IMR-90 (cell line): ENCODE measurements at regions not wholly inside any gene's neighbourhood (a gene's known extent, or its start where the extent isn't known, plus 50 kb on each side); places are given as distances from the start of the nearest gene placed in this dataset.

Source experiments
- ATAC-seq: fragments of 200-7000 bp; cut with Tn5 transposase; 2 replicates; pipeline ENCODE4 v1.9.1; 2020; ENCODE audit warnings: low read depth, mild to moderate bottlenecking, moderate library complexity
- BruUV-seq: library from RNA; stranded (reverse); fragments of 400-500 nt; replicated peaks from 2 replicates; lab custom pipeline; 2021; lab: Mats Ljungman, UMichigan
- CTCF ChIA-PET: fragments of 300-600 bp; formaldehyde crosslinking; extraction: SDS; loops from one replicate; lab custom pipeline; 2021; ENCODE audit warnings: antibody characterized with exemption; lab: Yijun Ruan, JAX
- POLR2A ChIA-PET: fragments of 300-600 bp; sonication (Branson Sonifier 250); formaldehyde crosslinking; loops from one replicate; lab custom pipeline; 2022; ENCODE audit warnings: antibody characterized with exemption; ENCODE audit not compliant: unreplicated experiment; lab: Charles Lee
- DNase-seq: peaks from one replicate; pipeline ENCODE4 v3.0.0; 2013
- H2AFZ ChIP-seq: replicated peaks from 2 replicates; pipeline ENCODE3; 2013; ENCODE audit warnings: low read length, mild to moderate bottlenecking; ENCODE audit not compliant: poor library complexity
- H2AK5ac ChIP-seq: 2 replicates; pipeline ENCODE4 v1.6.1; 2013; ENCODE audit warnings: low read depth, low read length, inconsistent platforms
- H2AK9ac ChIP-seq: replicated peaks from 2 replicates; pipeline ENCODE3; 2013; ENCODE audit warnings: mild to moderate bottlenecking, low read depth, low read length, moderate library complexity; ENCODE audit not compliant: poor library complexity
- H2BK120ac ChIP-seq: 2 replicates; pipeline ENCODE4 v1.6.1; 2013; ENCODE audit warnings: low read depth, low read length, inconsistent platforms
- H2BK15ac ChIP-seq: 3 replicates; pipeline ENCODE4 v1.6.1; 2013; ENCODE audit warnings: low read depth, low read length, inconsistent platforms
- H2BK20ac ChIP-seq: 2 replicates; pipeline ENCODE4 v1.6.1; 2013; ENCODE audit warnings: low read depth, mild to moderate bottlenecking, inconsistent platforms, low read length, moderate library complexity
- H2BK5ac ChIP-seq: 2 replicates; pipeline ENCODE4 v1.6.1; 2013; ENCODE audit warnings: mild to moderate bottlenecking, low read depth, low read length, inconsistent platforms; ENCODE audit not compliant: poor library complexity, severe bottlenecking
- H3K14ac ChIP-seq: replicated peaks from 2 replicates; pipeline ENCODE4 v1.6.1; 2013; ENCODE audit warnings: low read depth, low read length, inconsistent platforms
- H3K18ac ChIP-seq: 2 replicates; pipeline ENCODE4 v1.6.1; 2013; ENCODE audit warnings: low read depth, low read length, control low read depth
- H3K23ac ChIP-seq: 2 replicates; pipeline ENCODE4 v1.6.1; 2013; ENCODE audit warnings: low read depth, low read length, inconsistent platforms
- H3K27ac ChIP-seq: 2 replicates; pipeline ENCODE4 v1.5.1; 2013; ENCODE audit warnings: mild to moderate bottlenecking, control low read depth, low read length; ENCODE audit not compliant: insufficient read depth
- H3K27me3 ChIP-seq: 2 replicates; pipeline ENCODE4 v1.6.1; 2013; ENCODE audit warnings: low read length; ENCODE audit not compliant: control insufficient read depth, insufficient read depth
- H3K36me3 ChIP-seq: 2 replicates; pipeline ENCODE4 v1.6.1; 2013; ENCODE audit warnings: low read length, mixed read lengths; ENCODE audit not compliant: control insufficient read depth, insufficient read depth
- H3K4ac ChIP-seq: 2 replicates; pipeline ENCODE4 v1.6.1; 2013; ENCODE audit warnings: low read depth, low read length, inconsistent platforms
- H3K4me1 ChIP-seq: 2 replicates; pipeline ENCODE4 v1.6.1; 2013; ENCODE audit warnings: low read length, mixed read lengths; ENCODE audit not compliant: control insufficient read depth, insufficient read depth
- H3K4me2 ChIP-seq: 2 replicates; pipeline ENCODE4 v1.6.1; 2013; ENCODE audit warnings: low read depth, mild to moderate bottlenecking, control low read depth, low read length, moderate library complexity
- H3K4me3 ChIP-seq: 2 replicates; pipeline ENCODE4 v1.5.1; 2013; ENCODE audit warnings: low read depth, mild to moderate bottlenecking, control low read depth, low read length, moderate library complexity; ENCODE audit not compliant: insufficient read depth
- H3K56ac ChIP-seq: 2 replicates; pipeline ENCODE4 v1.6.1; 2013; ENCODE audit warnings: low read length, inconsistent platforms; ENCODE audit not compliant: insufficient read depth; ENCODE audit errors: extremely low read depth
- H3K79me1 ChIP-seq, 2 experiments: 2 replicates each; pipeline ENCODE4 v1.6.1; 2013; ENCODE audit warnings: low read length in 2 of 2, inconsistent platforms in 1 of 2, low read depth in 1 of 2
- H3K9ac ChIP-seq: 2 replicates; pipeline ENCODE4 v1.6.1; 2013; ENCODE audit warnings: low read depth, low read length, control low read depth
- H3K9me1 ChIP-seq: 2 replicates; pipeline ENCODE4 v1.6.1; 2013; ENCODE audit warnings: low read length, inconsistent platforms; ENCODE audit not compliant: insufficient read depth
- H3K9me3 ChIP-seq: 2 replicates; pipeline ENCODE4 v1.6.1; 2013; ENCODE audit warnings: low read length; ENCODE audit not compliant: control insufficient read depth, insufficient read depth
- H4K20me1 ChIP-seq: 2 replicates; pipeline ENCODE4 v1.6.1; 2013; ENCODE audit warnings: low read length, inconsistent platforms; ENCODE audit not compliant: insufficient read depth
- H4K5ac ChIP-seq: 2 replicates; pipeline ENCODE4 v1.6.1; 2013; ENCODE audit warnings: mild to moderate bottlenecking, low read depth, low read length, control low read depth
- H4K8ac ChIP-seq, 2 experiments: 2 replicates each; pipeline ENCODE4 v1.6.1; 2013; ENCODE audit warnings: low read depth in 2 of 2, low read length in 2 of 2, control low read depth in 1 of 2, inconsistent platforms in 1 of 2
- H4K91ac ChIP-seq: 2 replicates; pipeline ENCODE4 v1.6.1; 2013; ENCODE audit warnings: low read depth, low read length, inconsistent platforms; ENCODE audit not compliant: insufficient read depth
- BHLHE40 ChIP-seq: fragments of 150-350 bp; IDR thresholded peaks from 2 replicates; pipeline ENCODE4 v1.6.1; 2016; ENCODE audit warnings: mild to moderate bottlenecking, low read depth, low read length
- CEBPB ChIP-seq: IDR thresholded peaks from 2 replicates; pipeline ENCODE4 v1.6.1; 2012; ENCODE audit warnings: low read depth, low read length, improper control_type of control experiment
- CHD1 ChIP-seq: IDR thresholded peaks from 2 replicates; pipeline ENCODE4 v1.6.1; 2012; ENCODE audit warnings: low read depth, low read length, improper control_type of control experiment
- ELK1 ChIP-seq: fragments of 150-350 bp; IDR thresholded peaks from 2 replicates; pipeline ENCODE4 v1.6.1; 2016; ENCODE audit warnings: low read depth, mild to moderate bottlenecking, low read length, moderate library complexity, borderline replicate concordance
- FOS ChIP-seq: fragments of 150-350 bp; IDR thresholded peaks from 2 replicates; pipeline ENCODE4 v1.6.1; 2016; ENCODE audit warnings: low read depth, low read length
- MAFK ChIP-seq: IDR thresholded peaks from 2 replicates; pipeline ENCODE4 v1.6.1; 2012; ENCODE audit warnings: low read depth, low read length, improper control_type of control experiment
- MAZ ChIP-seq: IDR thresholded peaks from 2 replicates; pipeline ENCODE4 v1.6.1; 2012; ENCODE audit warnings: low read depth, mild to moderate bottlenecking, low read length, improper control_type of control experiment, moderate library complexity, borderline replicate concordance
- MXI1 ChIP-seq: IDR thresholded peaks from 2 replicates; pipeline ENCODE4 v1.6.1; 2012; ENCODE audit warnings: low read depth, mild to moderate bottlenecking, low read length, moderate library complexity, borderline replicate concordance
- NFE2L2 ChIP-seq: fragments of 150-350 bp; IDR thresholded peaks from 2 replicates; pipeline ENCODE4 v1.6.1; 2016; ENCODE audit warnings: low read depth, mild to moderate bottlenecking, low read length
- POLR2A ChIP-seq: IDR thresholded peaks from 2 replicates; pipeline ENCODE4 v1.6.1; 2012; ENCODE audit warnings: mild to moderate bottlenecking, low read depth, low read length
- RAD21 ChIP-seq: IDR thresholded peaks from 2 replicates; pipeline ENCODE4 v1.6.1; 2012; ENCODE audit warnings: low read length, improper control_type of control experiment
- RCOR1 ChIP-seq: IDR thresholded peaks from 2 replicates; pipeline ENCODE4 v1.6.1; 2012; ENCODE audit warnings: mild to moderate bottlenecking, low read length, improper control_type of control experiment; ENCODE audit not compliant: insufficient replicate concordance
- RFX5 ChIP-seq: IDR thresholded peaks from 2 replicates; pipeline ENCODE4 v1.8.0; 2012; ENCODE audit warnings: low read depth, mild to moderate bottlenecking, low read length, moderate library complexity
- SMC3 ChIP-seq: fragments of 150-350 bp; IDR thresholded peaks from 2 replicates; pipeline ENCODE4 v1.6.1; 2016; ENCODE audit warnings: low read depth, mild to moderate bottlenecking, antibody characterized with exemption, low read length, moderate library complexity
- WGBS, 2 experiments: methylation state at CpG; one replicate each; pipeline versions ENCODE4 v1.1.5 to v1.1.7; 2013; ENCODE audit warnings: missing lambda C conversion rate in 2 of 2; ENCODE audit not compliant: insufficient read length in 1 of 2; ENCODE audit errors: extremely low coverage in 2 of 2; 5-methylcytosine and 5-hydroxymethylcytosine counted together
- dilution Hi-C: fragments of 300-500 bp; cut with HindIII; formaldehyde crosslinking; loops from one replicate; pipeline ENCODE4 v1.14.3; 2018; ENCODE audit warnings: low sequenced_read_pairs; ENCODE audit not compliant: unreplicated experiment
- in situ Hi-C: fragments of 300-500 bp; cut with MboI; formaldehyde crosslinking; loops from 3 replicates; pipeline ENCODE4 v1.14.3; 2019; ENCODE audit warnings: low sequenced_read_pairs, inconsistent platforms, mixed read lengths
- intact Hi-C: fragments of 100-400 bp; cut with micrococcal nuclease; formaldehyde crosslinking; loops from 2 replicates; pipeline ENCODE4 v1.10.0; 2022
- TF ChIP-seq, protein P1 (sequence below): conservative IDR thresholded peaks from 2 replicates; pipeline ENCODE4 v1.5.1; 2012; ENCODE audit warnings: mild to moderate bottlenecking, low read depth, low read length, improper control_type of control experiment
- TF ChIP-seq, protein P2 (sequence below): fragments of 150-350 bp; IDR thresholded peaks from 2 replicates; pipeline ENCODE4 v1.6.1; 2017; ENCODE audit warnings: mild to moderate bottlenecking, antibody characterized with exemption, low read length, low read depth

DNA sequence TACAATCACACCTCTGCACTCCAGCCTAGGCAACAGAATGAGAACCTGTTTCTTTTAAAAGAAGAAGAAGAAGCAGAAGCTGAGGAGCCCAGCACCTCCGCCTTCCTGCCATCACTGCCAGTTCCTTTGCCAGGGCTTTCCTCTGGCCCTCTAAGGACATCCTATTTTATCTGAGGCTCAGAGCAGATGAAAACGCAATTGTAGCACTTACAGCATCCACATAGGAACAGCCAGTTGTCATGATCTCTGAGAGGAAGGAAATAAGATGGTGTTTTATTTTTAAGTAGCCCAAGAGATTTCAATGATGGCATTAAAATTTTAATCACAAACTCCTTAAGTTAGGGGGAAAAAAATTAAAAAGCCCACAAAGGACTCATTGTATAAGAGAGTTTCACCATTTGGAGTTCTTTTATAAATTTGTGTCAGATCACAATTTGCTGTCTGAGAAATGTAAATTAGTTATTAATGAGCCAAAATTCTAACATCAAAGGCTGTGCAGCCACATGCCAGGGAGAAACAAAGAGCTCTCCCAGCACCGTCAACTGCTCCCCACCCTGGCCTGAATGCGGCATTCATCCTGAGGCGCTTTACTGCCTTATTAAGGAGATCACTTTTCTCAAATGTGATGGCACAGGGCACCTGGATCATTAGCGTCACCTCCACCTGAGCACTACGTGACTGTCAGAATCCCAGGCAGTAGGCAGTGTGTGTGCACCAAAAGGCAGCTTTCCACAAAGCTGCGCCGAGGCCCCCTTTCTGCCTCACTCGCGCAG, 393.0 kb downstream of the FOXO1 start:
- H4K20me1 ChIP-seq: no peaks in the 10 kb centered on the region
- no peaks in the 10 kb centered on the region for H3K9me1 ChIP-seq
- no peak overlapping the region for H2AFZ ChIP-seq
- no peak overlapping the region for H4K5ac ChIP-seq
- ChIA-PET POLR2A (no interaction called here), CTCF (no interaction called here)
- no peaks in the 10 kb centered on the region for H3K79me1 ChIP-seq
- no peaks in the 10 kb centered on the region for H3K4me1 ChIP-seq
- no peaks in the 10 kb centered on the region for H3K36me3 ChIP-seq
- in situ Hi-C loops (no loop called here), dilution Hi-C loops (no loop called here), intact Hi-C loops (no loop called here)
- no peak overlapping the region for H2AK5ac ChIP-seq
- no peaks in the 10 kb centered on the region for H3K9me3 ChIP-seq
- H3K27ac ChIP-seq: no peak overlapping the region
- TF ChIP-seq RAD21 (no peak), RFX5 (no peak), SMC3 (no peak), CHD1 (no peak), ELK1 (no peak), NFE2L2 (no peak), BHLHE40 (no peak), MXI1 (no peak), CEBPB (no peak), POLR2A (no peak), MAFK (no peak), RCOR1 (no peak), FOS (no peak), MAZ (no peak)
- TF ChIP-seq, protein P1, sequence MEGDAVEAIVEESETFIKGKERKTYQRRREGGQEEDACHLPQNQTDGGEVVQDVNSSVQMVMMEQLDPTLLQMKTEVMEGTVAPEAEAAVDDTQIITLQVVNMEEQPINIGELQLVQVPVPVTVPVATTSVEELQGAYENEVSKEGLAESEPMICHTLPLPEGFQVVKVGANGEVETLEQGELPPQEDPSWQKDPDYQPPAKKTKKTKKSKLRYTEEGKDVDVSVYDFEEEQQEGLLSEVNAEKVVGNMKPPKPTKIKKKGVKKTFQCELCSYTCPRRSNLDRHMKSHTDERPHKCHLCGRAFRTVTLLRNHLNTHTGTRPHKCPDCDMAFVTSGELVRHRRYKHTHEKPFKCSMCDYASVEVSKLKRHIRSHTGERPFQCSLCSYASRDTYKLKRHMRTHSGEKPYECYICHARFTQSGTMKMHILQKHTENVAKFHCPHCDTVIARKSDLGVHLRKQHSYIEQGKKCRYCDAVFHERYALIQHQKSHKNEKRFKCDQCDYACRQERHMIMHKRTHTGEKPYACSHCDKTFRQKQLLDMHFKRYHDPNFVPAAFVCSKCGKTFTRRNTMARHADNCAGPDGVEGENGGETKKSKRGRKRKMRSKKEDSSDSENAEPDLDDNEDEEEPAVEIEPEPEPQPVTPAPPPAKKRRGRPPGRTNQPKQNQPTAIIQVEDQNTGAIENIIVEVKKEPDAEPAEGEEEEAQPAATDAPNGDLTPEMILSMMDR: no peak
- TF ChIP-seq, protein P2, sequence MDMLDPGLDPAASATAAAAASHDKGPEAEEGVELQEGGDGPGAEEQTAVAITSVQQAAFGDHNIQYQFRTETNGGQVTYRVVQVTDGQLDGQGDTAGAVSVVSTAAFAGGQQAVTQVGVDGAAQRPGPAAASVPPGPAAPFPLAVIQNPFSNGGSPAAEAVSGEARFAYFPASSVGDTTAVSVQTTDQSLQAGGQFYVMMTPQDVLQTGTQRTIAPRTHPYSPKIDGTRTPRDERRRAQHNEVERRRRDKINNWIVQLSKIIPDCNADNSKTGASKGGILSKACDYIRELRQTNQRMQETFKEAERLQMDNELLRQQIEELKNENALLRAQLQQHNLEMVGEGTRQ: no peak
- H3K18ac ChIP-seq: no peak overlapping the region
- no peak overlapping the region for H2BK20ac ChIP-seq
- H2BK5ac ChIP-seq: no peak overlapping the region
- H4K91ac ChIP-seq: no peak overlapping the region
- DNase-seq (no peak), ATAC-seq (no peak)
- H2BK15ac ChIP-seq: no peak overlapping the region
- no peak overlapping the region for H3K9ac ChIP-seq
- no peak overlapping the region for H2AK9ac ChIP-seq
- no peak overlapping the region for H4K8ac ChIP-seq
- BruUV-seq: no TSS peak
- H3K4me2 ChIP-seq: no peak overlapping the region
- WGBS, 2 experiments: 91% methylated on average over 7 of the region's 11 CpGs; no CpG with 5 or more reads in 1 of the 2 experiments
- H3K14ac ChIP-seq: no peak overlapping the region
- no peak overlapping the region for H3K4ac ChIP-seq
- H3K56ac ChIP-seq: no peak overlapping the region
- no peaks in the 10 kb centered on the region for H3K27me3 ChIP-seq
- H3K23ac ChIP-seq: no peak overlapping the region
- no peak overlapping the region for H2BK120ac ChIP-seq
- no peak overlapping the region for H3K4me3 ChIP-seq
